ENCODE measurements at regions not wholly inside any gene's neighbourhood (a gene's known extent, or its start where the extent isn't known, plus 50 kb on each side); places are given as distances from the start of the nearest gene placed in this dataset.

DNA sequence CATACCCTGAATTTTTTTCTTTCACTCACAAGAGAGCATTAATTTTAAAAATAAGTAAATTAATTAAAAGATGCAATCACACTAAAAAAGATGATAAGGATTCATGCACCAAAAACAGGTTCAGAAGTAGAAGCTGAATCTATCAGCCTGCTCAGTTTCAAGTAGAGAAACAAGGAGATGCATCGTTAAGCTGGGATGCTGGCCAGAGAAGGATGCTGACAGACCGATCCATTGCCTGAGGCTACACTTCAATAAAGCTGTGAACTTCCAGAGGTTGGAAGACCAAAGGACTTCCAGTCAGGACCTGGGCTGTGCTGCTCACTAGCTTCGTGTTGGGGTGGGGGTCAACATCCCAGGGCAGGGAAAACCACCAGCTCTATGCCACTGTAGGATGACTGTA is 457.7 kb downstream of the EFNA5 start:
- no peak for DNase-seq

DNA sequence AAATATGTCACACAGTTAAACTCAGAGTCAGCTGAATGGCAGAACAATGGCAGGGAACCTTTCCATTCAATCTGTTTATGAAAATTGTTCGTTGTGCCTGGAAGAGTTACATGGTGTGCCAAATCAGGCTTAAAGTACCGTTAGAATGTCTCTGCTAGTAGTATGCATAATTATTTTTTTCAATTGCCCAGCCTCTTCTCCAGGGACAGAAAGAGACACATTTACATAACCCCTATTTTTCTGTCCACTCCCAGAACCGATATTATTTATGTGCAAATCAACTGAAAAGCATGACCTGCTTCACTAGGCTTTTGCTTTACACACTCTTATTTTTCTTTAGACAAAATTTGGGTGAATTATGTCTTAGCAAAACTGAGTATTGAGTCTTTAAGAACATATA is 459.1 kb downstream of the EFNA5 start:
- no peak for DNase-seq

GRCh38 chr5:107208867-107209266 is 461.9 kb downstream of the EFNA5 start:
- DNase-seq = no peak

DNA sequence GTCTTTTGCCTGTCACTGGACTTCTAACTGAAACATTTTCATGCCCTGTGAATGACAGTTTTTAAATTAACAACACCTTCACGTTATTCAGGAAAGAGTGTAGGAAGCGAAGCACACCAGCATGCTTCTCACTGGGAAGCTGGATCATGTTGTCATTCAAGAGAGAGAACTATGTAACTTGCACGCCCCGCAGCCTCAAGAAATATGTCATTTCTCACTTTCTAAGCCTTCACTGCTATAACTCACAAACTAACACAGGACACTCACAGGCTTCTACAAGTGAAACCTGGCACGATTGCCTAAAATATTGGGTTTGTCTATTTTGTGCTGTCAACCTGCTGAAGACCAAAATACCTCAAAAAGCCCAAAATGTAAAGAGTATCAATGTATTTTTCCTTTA is 466.3 kb downstream of the EFNA5 start:
- no peak for DNase-seq

GRCh38 chr5:107203243-107203642 is 467.5 kb downstream of the EFNA5 start:
- DNase-seq = no peak

DNA sequence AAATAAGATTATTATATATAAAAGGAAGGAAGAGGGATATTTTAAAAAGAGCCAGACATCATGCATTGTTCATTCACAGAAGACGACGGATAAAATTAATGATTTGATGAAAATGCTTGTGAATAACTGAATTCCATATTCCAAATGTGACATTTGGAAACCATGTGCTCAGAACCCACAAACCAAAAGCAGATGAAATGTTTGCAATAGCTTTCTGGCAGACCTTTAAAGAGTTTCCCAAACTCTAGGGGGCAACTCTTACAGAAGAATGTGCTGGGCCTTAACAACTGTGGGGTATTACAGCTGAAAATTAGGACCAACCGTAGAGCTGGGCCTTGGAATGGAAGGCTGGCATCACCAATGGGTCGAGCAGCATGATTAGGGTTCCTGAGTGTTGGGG is 471.0 kb downstream of the EFNA5 start:
- no peak for DNase-seq

DNA sequence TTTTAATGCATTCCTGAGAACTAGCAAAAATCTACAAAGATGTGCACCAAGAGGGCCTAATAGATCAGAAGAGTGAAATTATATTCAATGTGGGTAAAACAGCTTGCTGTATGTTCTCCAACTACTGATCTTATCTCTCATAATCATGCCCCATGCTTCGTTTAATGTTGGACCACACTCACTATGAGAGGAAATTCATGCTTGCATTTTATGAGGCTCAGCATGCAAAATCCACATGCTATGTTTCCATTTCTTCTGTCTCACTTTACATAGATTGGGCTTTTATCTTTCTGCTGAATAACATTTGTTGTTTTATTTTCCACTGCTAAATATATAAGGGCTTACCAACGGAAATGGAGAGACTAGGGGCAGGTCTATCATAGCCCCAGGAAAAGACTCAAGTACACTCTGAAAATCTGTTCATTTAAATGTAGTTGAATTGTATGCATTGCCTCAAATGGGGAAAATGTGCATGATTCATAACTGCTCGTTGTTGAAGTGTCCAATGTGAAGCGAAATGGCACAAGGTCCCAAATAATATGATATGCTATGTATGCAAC is 474.2 kb downstream of the EFNA5 start:
- DNase-seq = no peak

- no peak for DNase-seq
Measured at GRCh38 chr5:107195890-107196395, 474.8 kb downstream of the EFNA5 start.

DNA sequence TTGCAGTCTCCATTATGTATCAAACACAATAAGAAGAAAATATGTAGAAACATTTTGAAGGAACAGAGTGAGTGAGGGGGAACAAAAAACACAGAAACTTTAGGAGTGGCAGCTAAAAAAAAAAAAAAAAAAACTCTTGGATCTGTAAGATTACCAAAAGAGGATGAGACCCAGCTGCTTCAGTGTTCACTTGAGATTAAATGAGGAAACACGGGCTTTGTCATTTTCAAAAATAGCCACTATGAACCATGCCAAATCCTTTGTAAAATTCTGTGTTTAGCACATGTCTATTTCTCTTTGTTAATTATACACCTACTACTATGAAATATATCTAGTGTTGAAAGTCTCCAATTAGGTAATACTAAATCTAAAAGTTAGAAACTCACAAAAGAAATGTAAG is 485.9 kb downstream of the EFNA5 start:
- DNase-seq = no peak

DNA sequence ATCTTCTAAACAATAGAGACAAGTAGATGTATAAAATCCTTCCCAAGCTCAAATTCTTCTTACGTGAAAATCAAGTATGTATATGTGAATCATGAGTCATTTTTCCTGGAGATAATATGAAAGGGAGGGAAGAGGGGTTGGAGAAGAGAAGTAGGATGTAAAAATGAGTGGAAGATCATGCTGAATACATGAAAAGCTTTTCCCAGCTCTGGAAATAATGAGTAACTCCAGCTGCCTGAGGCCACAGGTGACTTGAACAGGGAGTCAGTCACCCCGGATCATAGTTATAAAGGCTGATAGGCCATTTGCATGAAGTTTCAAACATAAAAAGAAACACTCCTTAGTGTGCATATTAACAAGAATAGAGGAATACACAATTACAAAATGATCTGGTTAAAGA is 486.7 kb downstream of the EFNA5 start:
- DNase-seq = no peak

GRCh38 chr5:107170620-107171019 is 500.1 kb downstream of the EFNA5 start:
- no peak for DNase-seq

DNA sequence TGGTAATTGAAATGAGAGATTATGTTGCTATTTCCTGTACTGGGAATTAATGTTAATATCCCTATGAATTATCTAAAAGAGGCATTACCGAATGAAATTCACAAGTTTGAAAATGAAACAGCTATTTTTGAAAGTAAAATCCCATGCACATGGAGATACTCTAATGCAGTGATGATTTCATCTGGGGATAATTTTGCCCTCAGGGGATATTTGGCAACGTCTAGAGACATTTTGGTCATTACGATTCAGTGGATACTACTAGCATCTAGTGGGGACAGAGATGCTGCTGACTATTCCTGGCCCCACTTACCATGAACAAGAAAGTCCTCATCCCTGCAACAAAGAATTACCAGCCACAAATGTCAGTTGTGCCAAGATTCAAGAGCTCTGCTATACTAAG is 500.9 kb downstream of the EFNA5 start:
- DNase-seq = no peak

DNA sequence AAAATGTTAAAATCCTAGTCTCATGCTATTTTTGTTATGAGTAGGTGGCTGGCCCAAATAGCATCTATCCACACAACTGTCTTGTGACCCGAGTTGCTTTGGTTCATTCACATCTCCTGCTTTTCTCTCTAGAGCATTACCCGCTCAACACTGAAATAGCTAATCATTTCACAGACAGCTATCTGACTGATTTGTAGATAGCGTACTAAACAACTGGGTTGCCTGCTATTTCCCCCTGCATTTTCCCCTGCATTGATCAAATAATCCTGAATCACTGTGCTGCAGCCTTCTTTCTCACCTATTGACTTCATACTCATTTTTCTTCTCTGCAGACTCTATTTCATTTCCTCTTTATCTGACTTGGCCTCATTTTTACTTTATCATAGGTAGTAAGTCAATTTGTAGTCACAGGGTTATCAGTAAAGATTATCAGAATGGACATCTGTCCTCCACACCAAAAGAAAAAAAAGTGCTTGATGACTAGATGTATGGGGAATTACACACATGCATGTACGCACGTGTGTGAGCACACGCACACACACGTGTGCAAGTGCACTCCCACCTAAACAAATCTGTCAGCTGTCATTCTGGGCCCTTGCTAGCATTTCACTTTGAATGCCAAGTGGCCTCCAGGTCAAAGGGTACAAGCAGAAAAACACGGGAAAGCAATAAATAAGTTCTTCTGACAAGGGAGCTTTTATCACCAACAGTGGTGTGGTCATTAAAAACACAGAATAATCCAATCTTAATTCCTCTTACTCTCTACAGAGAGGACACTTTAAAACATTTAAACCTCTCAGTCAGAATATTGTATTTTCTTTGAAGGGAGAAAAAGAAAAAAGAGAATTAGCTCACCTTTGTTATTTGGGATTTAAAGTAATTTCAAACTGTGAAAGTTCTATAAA is 501.6 kb downstream of the EFNA5 start:
- DNase-seq = no peak

DNA sequence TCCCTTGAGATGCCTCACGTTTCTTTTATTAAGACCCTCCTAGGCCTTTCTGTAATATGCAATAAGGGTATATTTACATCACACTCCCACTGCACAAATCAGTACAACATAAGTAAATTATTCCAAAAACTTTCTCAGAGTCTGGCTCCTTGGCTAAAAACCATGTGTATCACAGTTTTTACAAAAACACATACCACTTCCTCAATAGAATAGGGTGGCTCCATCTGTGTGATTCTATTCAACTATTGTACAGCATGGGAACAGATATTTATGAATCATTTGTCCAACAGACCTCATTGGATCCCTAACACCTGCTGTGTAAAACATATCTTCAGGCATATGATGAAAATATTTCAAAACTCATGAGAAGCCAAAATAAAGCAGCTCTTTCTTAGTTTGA is 502.7 kb downstream of the EFNA5 start:
- no peak for DNase-seq

GRCh38 chr5:107165296-107165695 is 505.4 kb downstream of the EFNA5 start:
- DNase-seq = no peak

DNA sequence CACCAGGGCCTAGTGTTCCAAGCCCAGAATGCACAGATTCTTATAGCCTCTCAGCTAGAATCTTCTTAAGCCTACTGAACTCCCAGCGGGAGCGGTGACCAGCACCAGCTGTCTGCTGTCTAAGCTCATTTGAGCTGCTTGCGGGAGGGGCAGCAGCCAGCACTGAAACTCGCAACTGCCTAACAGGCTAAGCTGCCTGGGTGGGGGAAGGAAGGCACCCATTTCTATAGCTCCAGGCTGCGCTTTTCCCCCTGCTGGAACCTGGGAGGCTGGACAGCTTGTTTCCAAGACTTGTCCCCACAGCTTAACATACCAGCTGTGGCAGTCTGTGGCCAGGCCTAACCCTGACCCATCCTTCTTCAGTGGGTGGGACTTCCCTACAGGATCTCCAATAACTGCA is 512.9 kb downstream of the EFNA5 start:
- no peak for DNase-seq

DNA sequence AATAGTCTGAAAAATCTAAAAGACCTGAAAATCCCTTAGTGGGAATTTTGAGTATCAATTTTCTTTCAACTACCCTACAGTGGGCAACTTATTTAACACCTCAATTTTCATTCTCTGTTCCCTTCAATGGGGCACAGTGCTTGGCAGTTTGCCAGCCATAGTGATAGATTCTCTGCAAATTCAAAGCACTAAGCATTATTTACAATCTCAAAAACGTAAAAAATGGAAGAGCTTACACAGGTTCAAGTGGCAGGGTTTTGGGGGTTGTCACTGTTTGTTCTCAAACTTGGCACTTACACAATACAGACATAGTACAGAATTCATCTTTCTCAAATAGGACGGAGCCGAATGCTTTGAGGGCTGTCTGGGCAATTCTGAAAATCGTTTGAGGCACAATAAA is 515.0 kb downstream of the EFNA5 start:
- no peak for DNase-seq

- no peak for DNase-seq
Measured at GRCh38 chr5:107154593-107154992, 516.1 kb downstream of the EFNA5 start.

- DNase-seq = no peak
Measured at GRCh38 chr5:107153283-107153682, 517.5 kb downstream of the EFNA5 start.

- no peak for DNase-seq
Measured at GRCh38 chr5:107149243-107150005, 521.3 kb downstream of the EFNA5 start.

DNA sequence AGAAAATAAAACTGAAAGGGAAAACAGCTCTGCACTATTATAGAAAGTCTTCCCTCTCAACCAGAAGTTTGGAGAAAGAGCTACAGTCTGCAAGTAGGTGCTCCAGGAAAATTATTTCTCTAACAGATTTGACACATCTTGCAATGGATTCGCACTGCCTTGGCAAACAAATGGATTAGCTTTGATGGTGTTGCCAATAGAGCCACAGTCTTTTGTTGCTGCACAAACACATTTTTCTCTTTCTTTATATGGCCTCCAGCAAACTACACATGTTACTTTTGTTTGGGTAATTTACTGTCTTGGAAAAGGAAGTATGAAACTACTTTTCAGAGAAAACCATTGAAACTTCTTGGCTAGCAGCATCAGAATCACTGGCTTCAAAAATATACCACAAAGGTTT is 523.1 kb downstream of the EFNA5 start:
- no peak for DNase-seq

DNA sequence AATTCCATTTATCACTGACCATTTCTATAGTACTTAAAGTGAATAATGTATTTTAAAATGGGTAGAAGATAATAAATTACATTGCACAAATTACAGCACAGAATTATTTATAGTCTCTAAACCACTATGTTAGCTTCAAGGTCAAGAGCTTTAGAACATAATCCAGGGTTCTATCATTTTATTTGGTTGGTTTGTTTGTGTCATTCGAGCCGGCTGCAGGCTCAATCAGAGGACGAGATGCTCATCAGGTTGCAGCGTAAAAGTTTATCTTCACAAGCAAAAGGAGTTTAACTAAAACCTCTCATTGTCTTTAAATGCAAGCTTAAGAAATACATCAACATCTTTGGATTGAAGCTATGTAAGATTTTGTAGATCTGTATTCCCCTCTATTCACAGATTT is 523.8 kb downstream of the EFNA5 start:
- DNase-seq = no peak

DNA sequence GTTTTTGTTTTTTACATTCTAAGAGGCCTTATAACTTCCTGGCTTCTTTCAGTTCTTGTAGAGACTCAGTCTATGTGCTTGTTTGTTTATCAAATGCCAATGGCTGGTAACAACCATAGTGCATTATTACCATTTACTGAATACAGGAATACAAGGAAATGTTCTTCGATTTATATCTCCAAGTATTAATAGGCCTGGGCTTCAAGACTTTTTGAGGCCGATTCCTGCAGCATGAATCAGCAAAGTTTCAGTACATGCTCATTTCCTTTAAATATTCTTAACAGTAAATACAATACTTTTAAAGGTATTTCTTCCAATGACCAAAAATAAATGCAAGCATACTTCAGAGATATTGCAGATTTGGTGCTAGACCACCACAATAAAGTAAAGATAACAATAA is 535.3 kb downstream of the EFNA5 start:
- DNase-seq = no peak

DNA sequence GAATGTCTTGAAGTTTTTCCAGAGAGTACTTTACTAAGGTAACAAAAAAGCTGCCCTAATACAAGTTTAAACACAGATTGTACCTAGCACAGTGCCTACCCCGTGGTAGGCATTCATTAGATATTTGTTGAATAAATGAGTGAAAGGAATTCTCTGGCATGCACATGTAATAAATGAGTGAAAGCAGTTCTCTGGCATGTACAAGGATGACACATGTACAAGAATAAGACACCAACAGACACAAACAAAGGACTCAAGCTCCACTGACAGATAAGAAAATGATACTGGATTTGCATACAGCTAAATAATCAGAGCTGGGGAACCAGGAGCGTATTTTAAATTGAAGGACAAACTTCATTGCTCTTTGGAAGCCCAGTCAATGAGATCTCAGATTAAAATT is 535.8 kb downstream of the EFNA5 start:
- no peak for DNase-seq
